Keratinocyte (primary cell): ENCODE measurements at regions not wholly inside any gene's neighbourhood (a gene's known extent, or its start where the extent isn't known, plus 50 kb on each side); places are given as distances from the start of the nearest gene placed in this dataset.

ENCODE experiments used
- DNase-seq: peaks from one replicate; pipeline ENCODE4 v3.0.0-alpha.2; 2011; ENCODE audit warnings: low read depth, missing footprints, low spot score
- FAIRE-seq: peaks from 2 replicates; lab custom pipeline; 2011; peaks lifted over from hg19 to GRCh38; lab: Jason Lieb, UNC
- H2AFZ ChIP-seq: 2 replicates; pipeline ENCODE4 v1.6.0; 2012; ENCODE audit warnings: low read length, control low read depth, inconsistent platforms; ENCODE audit not compliant: control insufficient read depth
- H3K27ac ChIP-seq: 2 replicates; pipeline ENCODE4 v1.5.1; 2011; ENCODE audit warnings: low read length; ENCODE audit not compliant: control insufficient read depth, insufficient read depth
- H3K27me3 ChIP-seq: 3 replicates; pipeline ENCODE4 v1.6.0; 2011; ENCODE audit warnings: low read length; ENCODE audit not compliant: control insufficient read depth, insufficient read depth; ENCODE audit errors: extremely low read depth
- H3K36me3 ChIP-seq, 2 experiments: 2 replicates in 1 of 2; 3 replicates in 1 of 2; pipeline ENCODE4 v1.5.1; 2011; ENCODE audit warnings: low read length in 2 of 2, mild to moderate bottlenecking in 1 of 2; ENCODE audit not compliant: control insufficient read depth in 2 of 2, insufficient read depth in 2 of 2; ENCODE audit errors: extremely low read depth in 1 of 2
- H3K4me1 ChIP-seq: 3 replicates; pipeline ENCODE4 v1.5.1; 2011; ENCODE audit warnings: low read length; ENCODE audit not compliant: control insufficient read depth, insufficient read depth; ENCODE audit errors: extremely low read depth
- H3K4me2 ChIP-seq: 3 replicates; pipeline ENCODE4 v1.6.0; 2011; ENCODE audit warnings: low read depth, low read length; ENCODE audit not compliant: control insufficient read depth, insufficient read depth; ENCODE audit errors: extremely low read depth
- H3K4me3 ChIP-seq, 3 experiments: fragments of 200-600 bp in 1 of 3; sonication (generic) in 1 of 3; 2 replicates in 2 of 3; 3 replicates in 1 of 3; pipeline ENCODE4 v1.5.1; 2011 to 2016; ENCODE audit warnings: low read length in 3 of 3, mild to moderate bottlenecking in 3 of 3, control low read depth in 2 of 3, inconsistent platforms in 1 of 3, low read depth in 1 of 3, mixed read lengths in 1 of 3, mixed run types in 1 of 3, moderate library complexity in 1 of 3; ENCODE audit not compliant: control insufficient read depth in 2 of 3, insufficient read depth in 2 of 3; ENCODE audit errors: extremely low read depth in 1 of 3
- H3K79me2 ChIP-seq: 2 replicates; pipeline ENCODE4 v1.6.0; 2012; ENCODE audit warnings: low read length; ENCODE audit not compliant: control insufficient read depth, insufficient read depth
- H3K9ac ChIP-seq: 3 replicates; pipeline ENCODE4 v1.6.0; 2011; ENCODE audit warnings: low read length; ENCODE audit not compliant: control insufficient read depth, insufficient read depth; ENCODE audit errors: extremely low read depth
- H3K9me1 ChIP-seq: 3 replicates; pipeline ENCODE4 v1.6.0; 2011; ENCODE audit warnings: low read length; ENCODE audit not compliant: control insufficient read depth, insufficient read depth; ENCODE audit errors: extremely low read depth
- H3K9me3 ChIP-seq: 2 replicates; pipeline ENCODE4 v1.5.1; 2012; ENCODE audit warnings: low read depth, low read length; ENCODE audit not compliant: control insufficient read depth
- H4K20me1 ChIP-seq: 3 replicates; pipeline ENCODE4 v1.6.0; 2011; ENCODE audit warnings: low read length; ENCODE audit not compliant: control insufficient read depth, insufficient read depth; ENCODE audit errors: extremely low read depth
- EZH2 ChIP-seq: IDR thresholded peaks from one replicate; pipeline ENCODE4 v1.6.1; 2012; ENCODE audit warnings: inconsistent platforms, mild to moderate bottlenecking, low read length, moderate library complexity
- dilution Hi-C: fragments of 300-500 bp; cut with MboI; formaldehyde crosslinking; loops from one replicate; pipeline ENCODE4 v1.7.0; 2020; ENCODE audit warnings: low sequenced_read_pairs; ENCODE audit not compliant: extremely low pct_ligation_motif_present
- TF ChIP-seq, protein P1 (sequence below), 3 experiments: IDR thresholded peaks in 1 of 3; conservative IDR thresholded peaks in 1 of 3; optimal IDR thresholded peaks in 1 of 3; 2 replicates in 2 of 3; 3 replicates in 1 of 3; pipeline versions ENCODE3 to v1.5.1; 2011; ENCODE audit warnings: low read length in 3 of 3, mild to moderate bottlenecking in 3 of 3, moderate library complexity in 2 of 3, control low read depth in 1 of 3, inconsistent platforms in 1 of 3; ENCODE audit not compliant: insufficient read depth in 2 of 3; ENCODE audit errors: extremely low read depth in 1 of 3

- Histone ChIP-seq H3K4me1 (no peaks in the 10 kb centered on the region), H3K9me3 (no peaks in the 10 kb centered on the region), H4K20me1 (no peaks in the 10 kb centered on the region), H3K27me3 (no peaks in the 10 kb centered on the region), H3K79me2 (no peaks in the 10 kb centered on the region), H2AFZ (no peak overlapping the region), H3K36me3 (no peaks in the 10 kb centered on the region), H3K4me3 (no peak overlapping the region), H3K9me1 (no peaks in the 10 kb centered on the region), H3K9ac (no peak overlapping the region), H3K4me2 (no peak overlapping the region), H3K27ac (no peak overlapping the region)
- dilution Hi-C loops: no loop called here
- TF ChIP-seq, protein P1, sequence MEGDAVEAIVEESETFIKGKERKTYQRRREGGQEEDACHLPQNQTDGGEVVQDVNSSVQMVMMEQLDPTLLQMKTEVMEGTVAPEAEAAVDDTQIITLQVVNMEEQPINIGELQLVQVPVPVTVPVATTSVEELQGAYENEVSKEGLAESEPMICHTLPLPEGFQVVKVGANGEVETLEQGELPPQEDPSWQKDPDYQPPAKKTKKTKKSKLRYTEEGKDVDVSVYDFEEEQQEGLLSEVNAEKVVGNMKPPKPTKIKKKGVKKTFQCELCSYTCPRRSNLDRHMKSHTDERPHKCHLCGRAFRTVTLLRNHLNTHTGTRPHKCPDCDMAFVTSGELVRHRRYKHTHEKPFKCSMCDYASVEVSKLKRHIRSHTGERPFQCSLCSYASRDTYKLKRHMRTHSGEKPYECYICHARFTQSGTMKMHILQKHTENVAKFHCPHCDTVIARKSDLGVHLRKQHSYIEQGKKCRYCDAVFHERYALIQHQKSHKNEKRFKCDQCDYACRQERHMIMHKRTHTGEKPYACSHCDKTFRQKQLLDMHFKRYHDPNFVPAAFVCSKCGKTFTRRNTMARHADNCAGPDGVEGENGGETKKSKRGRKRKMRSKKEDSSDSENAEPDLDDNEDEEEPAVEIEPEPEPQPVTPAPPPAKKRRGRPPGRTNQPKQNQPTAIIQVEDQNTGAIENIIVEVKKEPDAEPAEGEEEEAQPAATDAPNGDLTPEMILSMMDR (optimal IDR thresholded peaks at IDR 0.05 in 1 of 3, IDR thresholded peaks at IDR 0.05 in 1 of 3, conservative IDR thresholded peaks at IDR 0.05 in 1 of 3; ENCODE audit: extremely low read depth in 1 of 3, insufficient read depth in 2 of 3, low read length in 3 of 3): no peak
- TF ChIP-seq EZH2: no peak
- FAIRE-seq (no peak), DNase-seq (no peak)
These were observed 257.1 kb downstream of the BUD13 start for GRCh38 chr11:116515664-116516184.

- Histone ChIP-seq H3K4me1 (no peaks in the 10 kb centered on the region), H3K9me3 (no peaks in the 10 kb centered on the region), H3K79me2 (no peaks in the 10 kb centered on the region), H4K20me1 (no peaks in the 10 kb centered on the region), H2AFZ (no peak overlapping the region), H3K4me2 (no peak overlapping the region), H3K27me3 (no peaks in the 10 kb centered on the region), H3K27ac (no peak overlapping the region), H3K9ac (no peak overlapping the region), H3K36me3 (no peaks in the 10 kb centered on the region), H3K9me1 (no peaks in the 10 kb centered on the region), H3K4me3 (no peak overlapping the region)
- DNase-seq (no peak), FAIRE-seq (no peak)
- dilution Hi-C loops: no loop called here
- no peak for TF ChIP-seq EZH2
- TF ChIP-seq, protein P1 (optimal IDR thresholded peaks at IDR 0.05 in 1 of 3, IDR thresholded peaks at IDR 0.05 in 1 of 3, conservative IDR thresholded peaks at IDR 0.05 in 1 of 3; ENCODE audit: extremely low read depth in 1 of 3, insufficient read depth in 2 of 3, low read length in 3 of 3): peak; percentile 32 to 68 (median 47)
These were observed 258.9 kb downstream of the BUD13 start for GRCh38 chr11:116513894-116514293.
